HepG2 (cell line): ENCODE measurements at regions not wholly inside any gene's neighbourhood (a gene's known extent, or its start where the extent isn't known, plus 50 kb on each side); places are given as distances from the start of the nearest gene placed in this dataset.

Experiments used
- ATAC-seq: fragments of 200-7000 bp; cut with Tn5 transposase; 3 replicates; pipeline ENCODE4 v1.9.1; 2020; ENCODE audit warnings: mild to moderate bottlenecking, moderate library complexity
- BruUV-seq: library from RNA; stranded (reverse); fragments of 400-500 nt; replicated peaks from 2 replicates; lab custom pipeline; 2021; lab: Mats Ljungman, UMichigan
- CTCF ChIA-PET: fragments of 300-600 bp; formaldehyde crosslinking; extraction: SDS; loops from one replicate; lab custom pipeline; 2021; ENCODE audit warnings: low total read pairs, inconsistent platforms, low intra/inter-chr PET ratio; lab: Yijun Ruan, JAX
- POLR2A ChIA-PET: fragments of 350-600 bp; sonication (Branson Sonifier 250); formaldehyde crosslinking; loops from one replicate; lab custom pipeline; 2020; ENCODE audit warnings: antibody characterized with exemption, inconsistent platforms; lab: Yijun Ruan, JAX
- DNase-seq: peaks from one replicate; pipeline ENCODE4 v3.0.0-alpha.2; 2015; ENCODE audit warnings: low spot score
- FAIRE-seq: peaks from 3 replicates; lab custom pipeline; 2011; peaks lifted over from hg19 to GRCh38; lab: Jason Lieb, UNC
- H2AFZ ChIP-seq: one replicate; pipeline ENCODE4 v1.6.1; 2011; ENCODE audit warnings: low read length, inconsistent platforms
- H3K27ac ChIP-seq: fragments of 300-600 bp; 3 replicates; pipeline ENCODE4 v1.8.0; 2011; ENCODE audit warnings: mixed run types, mild to moderate bottlenecking, mixed read lengths, low read length, inconsistent platforms; ENCODE audit not compliant: insufficient read depth; ENCODE audit errors: extremely low read length
- H3K27me3 ChIP-seq, 2 experiments: fragments of 200-600 bp in 1 of 2; 2 replicates in 1 of 2; 3 replicates in 1 of 2; pipeline versions ENCODE4 v1.6.0 to v1.8.0; 2011; ENCODE audit warnings: low read length in 2 of 2, mild to moderate bottlenecking in 2 of 2, moderate library complexity in 2 of 2, inconsistent platforms in 1 of 2; ENCODE audit not compliant: insufficient read depth in 2 of 2, control insufficient read depth in 1 of 2
- H3K36me3 ChIP-seq, 2 experiments: fragments of 200-600 bp in 1 of 2; replicated peaks in 1 of 2; 2 replicates in 1 of 2; 3 replicates in 1 of 2; pipeline versions ENCODE4 v1.5.1 to v1.8.0; 2011; ENCODE audit warnings: low read length in 2 of 2, inconsistent platforms in 1 of 2; ENCODE audit not compliant: insufficient read depth in 2 of 2, control insufficient read depth in 1 of 2
- H3K4me1 ChIP-seq: 2 replicates; pipeline ENCODE4 v1.5.1; 2012; ENCODE audit warnings: low read length, inconsistent platforms; ENCODE audit not compliant: insufficient read depth
- H3K4me2 ChIP-seq: 2 replicates; pipeline ENCODE4 v1.6.0; 2011; ENCODE audit warnings: low read depth, low read length, inconsistent platforms
- H3K4me3 ChIP-seq, 3 experiments: fragments of 200-600 bp in 1 of 3; sonication (generic), shearing (Covaris generic) in 1 of 3; replicated peaks in 1 of 3; 2 replicates each; pipeline ENCODE4 v1.5.1; 2011 to 2016; ENCODE audit warnings: low read length in 3 of 3, inconsistent platforms in 2 of 3, low read depth in 2 of 3, mild to moderate bottlenecking in 2 of 3, control low read depth in 1 of 3, mixed read lengths in 1 of 3; ENCODE audit not compliant: insufficient read depth in 1 of 3
- H3K79me2 ChIP-seq: one replicate; pipeline ENCODE4 v1.6.1; 2011; ENCODE audit warnings: low read length, inconsistent platforms; ENCODE audit not compliant: insufficient read depth
- H3K9ac ChIP-seq: 2 replicates; pipeline ENCODE4 v1.6.0; 2011; ENCODE audit warnings: mild to moderate bottlenecking, low read depth, low read length, inconsistent platforms; ENCODE audit not compliant: insufficient read depth
- H3K9me3 ChIP-seq: 2 replicates; pipeline ENCODE4 v1.5.1; 2012; ENCODE audit warnings: mild to moderate bottlenecking, low read length
- H4K20me1 ChIP-seq: 2 replicates; pipeline ENCODE4 v1.6.0; 2011; ENCODE audit warnings: inconsistent platforms, mild to moderate bottlenecking, low read length, moderate library complexity; ENCODE audit not compliant: insufficient read depth
- DZIP1 ChIP-seq: sonication (generic); formaldehyde crosslinking; IDR thresholded peaks from 2 replicates; pipeline ENCODE4 v1.5.0; 2020; ENCODE audit warnings: mild to moderate bottlenecking, missing genetic modification reagents
- EZH2 ChIP-seq: conservative IDR thresholded peaks from 2 replicates; pipeline ENCODE4 v1.6.1; 2012; ENCODE audit warnings: mild to moderate bottlenecking, low read depth, low read length, moderate library complexity
- HMG20A ChIP-seq: IDR thresholded peaks from 2 replicates; pipeline ENCODE4 v1.6.1; 2016; ENCODE audit warnings: borderline replicate concordance
- MBD4 ChIP-seq: IDR thresholded peaks from 2 replicates; pipeline ENCODE4 v1.6.1; 2012; ENCODE audit warnings: low read length, inconsistent platforms, borderline replicate concordance
- PAF1 ChIP-seq: IDR thresholded peaks from 2 replicates; pipeline ENCODE4 v1.6.1; 2016; ENCODE audit warnings: missing genetic modification reagents, missing compliant biosample characterization
- RBM39 ChIP-seq: fragments of 200-400 bp; formaldehyde crosslinking; IDR thresholded peaks from one replicate; pipeline ENCODE4 v1.6.1; 2018; ENCODE audit warnings: antibody characterized with exemption, mild to moderate bottlenecking, low read depth, low read length; ENCODE audit not compliant: poor library complexity, severe bottlenecking
- SOX6 ChIP-seq, 2 experiments: fragments of 450-650 bp in 1 of 2; sonication (generic) in 1 of 2; formaldehyde crosslinking in 1 of 2; IDR thresholded peaks; 2 replicates each; pipeline versions ENCODE4 v1.4.0 to v1.6.1; 2017 to 2020; ENCODE audit warnings: antibody characterized with exemption in 1 of 2, mild to moderate bottlenecking in 1 of 2, missing genetic modification reagents in 1 of 2
- TBP ChIP-seq: sonication (generic); formaldehyde crosslinking; IDR thresholded peaks from 2 replicates; pipeline ENCODE4 v1.5.0; 2020; ENCODE audit warnings: missing genetic modification reagents
- ZNF318 ChIP-seq: sonication (generic); formaldehyde crosslinking; IDR thresholded peaks from 2 replicates; pipeline ENCODE4 v1.4.0; 2020; ENCODE audit warnings: mild to moderate bottlenecking, missing genetic modification reagents
- WGBS: methylation state at CpG from one replicate; pipeline ENCODE4 v1.1.6; 2017; ENCODE audit warnings: low lambda C conversion rate; 5-methylcytosine and 5-hydroxymethylcytosine counted together
- in situ Hi-C: cut with HindIII; loops from 2 replicates; pipeline ENCODE4 v1.10.0; 2017; ENCODE audit warnings: low pct_unique_long_range_greater_than_20kb; ENCODE audit not compliant: extremely low pct_ligation_motif_present
- intact Hi-C: fragments of 100-400 bp; cut with micrococcal nuclease; formaldehyde crosslinking; loops from one replicate; pipeline ENCODE4 v1.10.0; 2022; ENCODE audit not compliant: unreplicated experiment

- no peaks in the 10 kb centered on the region for H3K79me2 ChIP-seq
- ChIA-PET CTCF (no interaction called here), POLR2A (no interaction called here)
- ATAC-seq, result no peak
- intact Hi-C loops (no loop called here), in situ Hi-C loops (no loop called here)
- H3K27me3 ChIP-seq, result no peaks in the 10 kb centered on the region
- H3K4me2 ChIP-seq, result no peak overlapping the region
- no peaks in the 10 kb centered on the region for H3K36me3 ChIP-seq
- no peaks in the 10 kb centered on the region for H3K4me1 ChIP-seq
- FAIRE-seq, result no peak
- no peak overlapping the region for H3K27ac ChIP-seq
- no peaks in the 10 kb centered on the region for H3K9me3 ChIP-seq
- H2AFZ ChIP-seq, result no peak overlapping the region
- H3K4me3 ChIP-seq, result no peak overlapping the region
- BruUV-seq, result no TSS peak
- no peak for DNase-seq
- H4K20me1 ChIP-seq, result no peaks in the 10 kb centered on the region
- no peak overlapping the region for H3K9ac ChIP-seq
- no peak for TF ChIP-seq SOX6 (IDR thresholded peaks at IDR 0.05)
- TF ChIP-seq SOX6 (CRISPR knock-in tag; IDR thresholded peaks at IDR 0.05), result no peak
- TF ChIP-seq MBD4, result no peak
- no peak for TF ChIP-seq PAF1 (CRISPR knock-in tag)
- no peak for TF ChIP-seq TBP (CRISPR knock-in tag)
Measured at GRCh38 chr18:60585670-60586069, 213.1 kb upstream of the MC4R start.

- no TSS peak for BruUV-seq
- in situ Hi-C loops, result no loop called here
- no peak for TF ChIP-seq HMG20A
- TF ChIP-seq ZNF318 (CRISPR knock-in tag), result no peak
- TF ChIP-seq EZH2, result no peak
- no peak for TF ChIP-seq DZIP1
- no peak for TF ChIP-seq RBM39
Measured at GRCh38 chr18:60593249-60593648, 220.7 kb upstream of the MC4R start.

More at GRCh38 chr18:60593249-60593648, 220.7 kb upstream of the MC4R start:
- ATAC-seq, result no peak
- H3K9ac ChIP-seq, result no peak overlapping the region
- no peaks in the 10 kb centered on the region for H3K36me3 ChIP-seq
- DNase-seq, result no peak
- WGBS, result 0% methylated on average over 5 of the region's 5 CpGs
- H3K9me3 ChIP-seq, result no peaks in the 10 kb centered on the region
- intact Hi-C loops, result no loop called here
- H3K79me2 ChIP-seq, result no peaks in the 10 kb centered on the region
- H3K27ac ChIP-seq, result no peak overlapping the region
- H4K20me1 ChIP-seq, result no peaks in the 10 kb centered on the region
- H3K4me3 ChIP-seq, result no peak overlapping the region
- H3K4me1 ChIP-seq, result no peaks in the 10 kb centered on the region
- no peak overlapping the region for H3K4me2 ChIP-seq
- POLR2A ChIA-PET, result no interaction called here
- no peak for FAIRE-seq
- CTCF ChIA-PET, result no interaction called here
- no peak overlapping the region for H2AFZ ChIP-seq
- H3K27me3 ChIP-seq, result no peaks in the 10 kb centered on the region
